Fibroblast of villous mesenchyme (primary cell): ENCODE measurements at regions not wholly inside any gene's neighbourhood (a gene's known extent, or its start where the extent isn't known, plus 50 kb on each side); places are given as distances from the start of the nearest gene placed in this dataset.

Experiments used
- DNase-seq: peaks from one replicate; pipeline ENCODE4 v3.0.0-alpha.2; 2010; ENCODE audit warnings: low read depth
- H3K4me3 ChIP-seq: 2 replicates; pipeline ENCODE4 v1.5.1; 2011; ENCODE audit warnings: low read depth, mild to moderate bottlenecking, low read length
- CTCF ChIP-seq: IDR thresholded peaks from 2 replicates; pipeline ENCODE4 v1.5.1; 2012; ENCODE audit warnings: low read depth, mild to moderate bottlenecking, low read length; ENCODE audit not compliant: insufficient read depth

DNA sequence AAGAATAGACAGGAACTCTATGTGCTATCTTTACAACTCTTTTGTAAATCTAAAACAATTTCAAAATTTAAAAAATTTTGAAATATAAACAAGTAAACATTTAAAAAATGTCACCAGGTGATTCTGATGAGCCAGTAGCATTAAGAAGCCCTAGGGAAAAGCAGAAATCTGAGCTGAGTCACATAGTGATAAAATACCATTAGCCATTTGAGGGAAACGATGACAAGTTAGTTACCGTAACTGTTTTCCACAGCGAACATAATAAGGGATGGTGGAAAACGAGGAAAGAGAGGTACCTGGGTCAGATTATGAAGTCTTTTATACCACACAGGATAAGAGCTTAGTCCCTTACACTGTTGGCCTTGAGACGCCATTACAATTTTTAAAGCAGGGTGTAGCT, 55.5 kb downstream of the PRR15 start:
- no peak for TF ChIP-seq CTCF
- no peak for DNase-seq
- no peak overlapping the region for H3K4me3 ChIP-seq

GRCh38 chr7:29619848-29620555, 56.4 kb downstream of the PRR15 start:
- no peak for DNase-seq
- H3K4me3 ChIP-seq: no peak overlapping the region
- TF ChIP-seq CTCF: no peak

GRCh38 chr7:29620556-29620930, 56.9 kb downstream of the PRR15 start:
- TF ChIP-seq CTCF: no peak
- no peak for DNase-seq
- H3K4me3 ChIP-seq: no peak overlapping the region

- H3K4me3 ChIP-seq: no peak overlapping the region
- DNase-seq: peak; percentile 77
- no peak for TF ChIP-seq CTCF
Measured at GRCh38 chr7:29622335-29623265, 59.0 kb downstream of the PRR15 start.

DNA sequence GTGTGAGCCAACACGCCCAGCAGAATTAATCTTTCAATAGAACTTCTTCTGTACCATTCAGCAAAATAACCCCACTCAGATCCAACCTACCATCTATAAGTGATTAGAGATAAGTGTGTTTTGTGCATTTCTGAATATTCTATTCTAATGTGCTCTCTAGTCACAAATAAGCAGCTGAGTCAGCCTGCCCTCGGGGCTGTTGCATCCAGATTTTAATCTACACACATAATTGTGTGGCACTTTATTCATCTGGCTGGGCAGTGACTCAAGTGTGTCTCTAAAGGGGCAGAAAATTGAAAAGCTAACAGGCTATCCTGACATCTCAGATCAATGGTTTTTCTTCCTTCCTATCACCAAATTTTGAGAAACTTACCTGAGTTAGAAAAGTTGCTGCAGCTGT, 60.3 kb downstream of the PRR15 start:
- no peak overlapping the region for H3K4me3 ChIP-seq
- no peak for TF ChIP-seq CTCF
- DNase-seq: peak; percentile 12

DNA sequence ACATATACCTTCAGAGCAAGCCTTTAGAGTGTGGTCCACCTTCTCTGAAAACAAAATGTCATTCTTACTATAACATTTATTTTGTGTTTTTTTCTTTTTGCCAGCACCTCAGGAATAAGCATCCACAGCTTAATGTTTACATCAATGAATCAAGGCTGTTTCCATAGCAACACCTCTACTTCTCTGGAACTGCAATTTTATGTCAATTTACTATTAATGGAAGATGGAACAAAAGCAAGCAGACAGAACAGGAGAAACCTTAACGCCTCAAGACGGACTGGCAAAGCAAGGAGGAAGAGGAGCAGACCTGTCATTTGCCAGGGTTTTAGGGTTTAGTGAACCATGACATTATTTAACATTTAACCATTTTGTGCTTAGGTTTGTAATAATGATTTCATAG, 63.1 kb downstream of the PRR15 start:
- no peak for TF ChIP-seq CTCF
- no peak overlapping the region for H3K4me3 ChIP-seq
- DNase-seq: no peak
